SK-N-MC (cell line): ENCODE measurements at regions not wholly inside any gene's neighbourhood (a gene's known extent, or its start where the extent isn't known, plus 50 kb on each side); places are given as distances from the start of the nearest gene placed in this dataset.

ENCODE experiments used
- EZH2 ChIP-seq: fragments of 200-600 bp; sonication (generic); IDR thresholded peaks from one replicate; pipeline ENCODE4 v1.6.1; 2017; ENCODE audit warnings: antibody characterized with exemption
- FOXP2 ChIP-seq: optimal IDR thresholded peaks from 2 replicates; pipeline ENCODE3; 2011; ENCODE audit warnings: mild to moderate bottlenecking, moderate library complexity; ENCODE audit not compliant: insufficient read depth; ENCODE audit errors: extremely low read length, control extremely low read depth
- POLR2AphosphoS5 ChIP-seq: IDR thresholded peaks from 2 replicates; pipeline ENCODE4 v1.6.1; 2012; ENCODE audit warnings: mild to moderate bottlenecking, low read depth, low read length, borderline replicate concordance

DNA sequence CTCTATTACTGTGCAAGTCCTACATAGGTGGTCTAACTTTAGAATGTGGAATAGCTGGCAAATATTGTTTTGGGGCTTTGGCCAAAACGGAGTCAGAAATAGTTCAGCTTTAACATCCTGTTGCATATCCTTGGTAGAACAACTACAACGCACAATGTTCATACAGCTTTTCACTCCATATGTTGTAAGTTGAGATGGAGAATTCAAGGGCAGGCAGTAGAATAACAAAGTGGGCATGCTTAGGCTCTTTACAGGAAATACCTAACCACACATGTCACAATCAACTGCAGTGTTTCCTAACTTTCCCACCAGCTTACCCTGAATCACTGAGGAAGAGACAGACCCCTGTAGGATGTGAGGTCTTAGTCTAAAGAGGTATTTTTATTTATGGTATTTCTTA is 122.3 kb downstream of the PPP1R3A start:
- no peak for TF ChIP-seq FOXP2
- TF ChIP-seq POLR2AphosphoS5 = no peak
- no peak for TF ChIP-seq EZH2
